OCI-M2 (cell line): ENCODE measurements at regions not wholly inside any gene's neighbourhood (a gene's known extent, or its start where the extent isn't known, plus 50 kb on each side); places are given as distances from the start of the nearest gene placed in this dataset.
"Not testable (repeated sequence)": the region's sequence is repeated elsewhere in the genome, so short reads cannot be mapped to it uniquely, and the experiment has no call there.

Experiments
- DNase-seq: peaks from one replicate; lab custom pipeline; 2025; ENCODE audit not compliant: unreplicated experiment; lab: John Stamatoyannopoulos, UW

- DNase-seq = no peak
Measured at GRCh38 chr14:82766996-82767395, 1233.3 kb upstream of the SEL1L start.

DNA sequence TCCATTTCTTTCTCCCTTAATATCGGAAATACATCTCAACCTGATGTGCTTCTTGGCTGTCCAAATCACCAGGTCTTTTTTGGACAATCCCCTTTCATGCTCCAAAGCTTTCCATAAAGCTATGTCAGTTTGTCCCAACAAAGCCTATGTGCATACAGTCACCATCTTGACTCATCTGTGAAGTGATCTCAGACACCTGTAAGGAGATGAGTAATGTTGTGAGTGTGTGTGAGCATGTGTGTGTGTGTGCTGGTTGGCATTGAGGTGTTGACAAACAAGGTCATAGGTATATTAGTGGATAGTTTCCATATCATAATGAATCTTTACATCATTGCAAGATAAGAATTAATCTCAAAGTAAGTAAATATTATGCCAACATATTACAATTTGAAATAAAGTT, 1243.3 kb upstream of the SEL1L start:
- no peak for DNase-seq

DNA sequence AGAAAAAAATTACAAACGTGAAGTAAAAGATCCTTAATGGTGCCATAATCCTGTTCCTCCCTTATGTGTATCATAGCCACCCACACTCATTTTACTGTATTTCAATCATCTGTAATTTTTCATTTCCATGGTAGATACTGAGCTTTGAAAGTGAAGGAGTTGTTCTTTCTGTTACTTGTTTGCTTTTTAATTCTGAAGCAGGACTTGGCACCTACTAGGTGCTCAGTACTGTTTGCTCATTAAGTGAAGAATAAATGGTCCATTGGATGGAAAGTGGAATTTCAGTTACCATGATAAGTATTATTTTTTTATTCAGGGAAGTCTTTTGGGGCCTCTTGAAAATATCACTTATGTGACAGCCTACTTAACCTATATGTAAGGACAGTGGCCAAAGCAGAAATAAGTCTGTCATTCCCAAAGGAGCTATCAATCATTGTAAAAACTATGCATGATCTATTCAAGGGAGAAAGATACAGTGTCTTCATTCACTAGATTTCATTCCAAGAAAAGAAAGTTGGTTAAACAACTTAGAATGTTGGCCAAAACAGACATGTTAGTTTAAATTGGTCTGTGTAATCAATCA, 1244.4 kb upstream of the SEL1L start:
- no peak for DNase-seq

DNA sequence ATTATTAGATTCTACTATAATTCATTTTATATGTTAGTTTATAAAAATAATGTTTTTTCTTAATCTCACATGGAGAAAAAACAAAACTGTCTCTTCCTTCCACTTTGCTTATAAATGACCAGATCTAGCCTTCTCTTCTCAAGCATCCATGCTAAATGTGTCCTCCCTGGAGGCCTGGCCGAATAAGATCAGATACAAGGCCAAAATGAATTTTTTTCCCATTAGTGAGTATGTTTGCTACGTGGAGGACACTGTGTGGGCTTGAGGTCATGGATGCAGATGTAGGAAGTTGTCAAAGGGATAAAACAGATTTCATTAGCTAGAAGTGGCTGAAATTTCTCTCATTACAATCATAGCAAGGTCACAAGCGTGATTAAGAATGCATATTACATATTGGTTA, 1244.9 kb upstream of the SEL1L start:
- no peak for DNase-seq

- DNase-seq = no peak
Measured at GRCh38 chr14:82779301-82779700, 1245.6 kb upstream of the SEL1L start.

DNA sequence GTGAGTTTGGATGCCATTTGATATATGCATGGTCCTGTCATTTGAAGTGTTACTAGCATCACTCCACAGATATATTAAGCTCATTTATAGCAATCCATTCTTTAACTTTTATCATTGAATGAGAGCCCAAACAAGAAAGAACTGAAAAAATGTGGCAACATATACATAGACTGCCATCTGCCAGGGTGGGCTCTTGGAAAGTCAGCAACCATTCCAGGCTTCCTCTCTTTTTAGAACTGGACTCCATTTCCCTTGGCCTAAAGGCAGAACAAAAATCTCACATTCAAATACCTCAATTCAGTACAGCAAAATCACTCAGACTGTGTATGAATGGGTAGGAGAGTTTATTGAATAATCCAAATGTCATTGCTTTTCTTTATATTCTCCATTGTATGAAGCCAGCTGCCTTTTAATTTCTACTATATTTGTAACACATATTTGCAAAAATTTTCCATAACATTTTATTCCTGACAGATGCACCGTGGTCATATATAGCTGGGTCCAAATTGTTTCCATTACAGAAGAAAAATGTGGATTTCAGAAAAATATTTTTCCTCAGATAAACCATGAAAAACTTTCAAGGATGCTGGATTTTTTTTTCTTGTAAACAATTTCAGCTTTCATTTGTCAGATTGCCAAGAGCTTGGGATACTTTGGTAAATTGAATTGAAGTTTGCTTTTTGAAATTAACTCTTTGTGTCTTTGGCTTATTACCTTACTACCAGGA, 1252.3 kb upstream of the SEL1L start:
- no peak for DNase-seq

- no peak for DNase-seq
Measured at GRCh38 chr14:82786483-82786880, 1252.8 kb upstream of the SEL1L start.

- DNase-seq = no peak
Measured at GRCh38 chr14:82796086-82796485, 1262.4 kb upstream of the SEL1L start.

- no peak for DNase-seq
Measured at GRCh38 chr14:82798276-82798675, 1264.6 kb upstream of the SEL1L start.

GRCh38 chr14:82805892-82806825, 1272.5 kb upstream of the SEL1L start:
- no peak for DNase-seq

GRCh38 chr14:82811246-82811645, 1277.6 kb upstream of the SEL1L start:
- DNase-seq = no peak

DNA sequence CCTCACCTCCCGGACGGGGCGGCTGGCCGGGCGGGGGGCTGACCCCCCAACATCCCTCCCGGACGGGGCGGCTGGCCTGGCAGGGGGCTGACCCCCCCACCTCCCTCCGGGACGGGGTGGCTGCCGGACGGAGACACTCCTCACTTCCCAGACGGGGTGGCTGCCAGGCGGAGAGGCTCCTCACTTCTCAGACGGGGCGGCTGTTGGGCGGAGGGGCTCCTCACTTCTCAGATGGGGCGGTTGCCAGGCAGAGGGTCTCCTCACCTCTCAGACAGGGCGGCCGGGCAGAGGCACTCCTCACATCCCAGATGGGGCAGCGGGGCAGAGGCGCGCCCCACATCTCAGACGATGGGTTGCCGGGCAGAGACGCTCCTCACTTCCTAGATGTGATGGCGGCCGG, 1280.7 kb upstream of the SEL1L start:
- not testable (repeated sequence) for DNase-seq

GRCh38 chr14:82830596-82830995, 1296.9 kb upstream of the SEL1L start:
- DNase-seq = no peak

DNA sequence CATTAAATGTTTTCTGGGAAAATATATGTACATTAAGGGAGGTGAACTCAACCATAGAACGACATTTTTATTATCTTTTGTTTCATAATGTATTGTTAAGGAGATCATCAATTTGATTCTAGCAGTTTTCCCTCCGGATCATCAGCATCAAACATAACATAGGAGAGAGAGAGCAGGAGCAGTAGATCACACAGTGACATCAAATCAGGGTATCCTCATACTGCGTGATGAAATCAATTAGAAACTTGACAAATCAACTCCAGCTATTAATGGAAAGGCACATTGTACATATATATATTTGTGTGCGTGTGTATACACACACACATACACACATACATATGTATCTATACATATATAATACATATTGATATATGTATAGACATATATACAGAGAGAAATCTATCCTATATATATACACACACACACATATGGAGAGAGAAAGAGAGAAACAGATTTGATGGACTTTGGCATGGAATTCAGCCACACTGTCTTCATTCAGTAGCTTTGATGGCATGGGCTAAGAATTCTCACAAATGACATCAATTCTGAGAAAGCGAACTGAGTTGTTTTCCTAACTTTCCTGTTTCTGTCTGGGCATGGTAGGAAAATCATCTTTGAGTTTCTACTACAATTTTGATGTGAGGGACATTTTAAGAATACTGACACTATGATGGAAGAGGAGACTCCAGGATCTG, 1302.8 kb upstream of the SEL1L start:
- no peak for DNase-seq

GRCh38 chr14:82837611-82838140, 1304.0 kb upstream of the SEL1L start:
- DNase-seq = no peak

- no peak for DNase-seq
Measured at GRCh38 chr14:82850576-82850975, 1316.9 kb upstream of the SEL1L start.

DNA sequence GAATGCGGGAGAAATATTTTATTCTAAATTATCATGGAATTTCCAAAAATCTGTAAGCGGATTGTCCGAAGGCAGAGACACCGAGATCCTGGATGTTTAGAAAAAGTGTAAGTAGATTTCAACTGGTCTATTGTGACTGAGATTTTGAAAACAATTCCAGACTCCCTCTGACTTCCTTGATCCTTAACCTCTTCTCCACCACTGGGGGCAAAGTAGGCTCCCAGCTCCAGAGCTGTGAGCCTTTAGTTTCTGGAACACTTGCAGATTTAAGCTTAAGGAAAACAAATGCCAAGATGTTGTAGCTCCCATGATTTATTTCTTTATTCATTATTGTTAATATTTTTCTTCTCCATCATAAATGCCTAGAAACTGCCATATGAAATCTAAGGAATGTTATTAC, 1320.5 kb upstream of the SEL1L start:
- no peak for DNase-seq

- DNase-seq = no peak
Measured at GRCh38 chr14:82854901-82855300, 1321.2 kb upstream of the SEL1L start.

GRCh38 chr14:82855912-82856391, 1322.3 kb upstream of the SEL1L start:
- DNase-seq = no peak

GRCh38 chr14:82861313-82861712, 1327.7 kb upstream of the SEL1L start:
- no peak for DNase-seq

- no peak for DNase-seq
Measured at GRCh38 chr14:82872494-82872893, 1338.8 kb upstream of the SEL1L start.
